Stimulated activated CD8-positive, alpha-beta memory T cell treated with anti-CD3 and anti-CD28 coated beads, Interleukin-2, amount 100 ng/mL, for 48 hours (primary cell): ENCODE measurements at regions not wholly inside any gene's neighbourhood (a gene's known extent, or its start where the extent isn't known, plus 50 kb on each side); places are given as distances from the start of the nearest gene placed in this dataset.
"Not testable (repeated sequence)": the region's sequence is repeated elsewhere in the genome, so short reads cannot be mapped to it uniquely, and the experiment has no call there.

Experiments used
- DNase-seq, 2 donors: peaks; one replicate each; pipeline ENCODE4 v3.0.0-alpha.2; 2020; ENCODE audit warnings: low read depth in 2 of 2

DNA sequence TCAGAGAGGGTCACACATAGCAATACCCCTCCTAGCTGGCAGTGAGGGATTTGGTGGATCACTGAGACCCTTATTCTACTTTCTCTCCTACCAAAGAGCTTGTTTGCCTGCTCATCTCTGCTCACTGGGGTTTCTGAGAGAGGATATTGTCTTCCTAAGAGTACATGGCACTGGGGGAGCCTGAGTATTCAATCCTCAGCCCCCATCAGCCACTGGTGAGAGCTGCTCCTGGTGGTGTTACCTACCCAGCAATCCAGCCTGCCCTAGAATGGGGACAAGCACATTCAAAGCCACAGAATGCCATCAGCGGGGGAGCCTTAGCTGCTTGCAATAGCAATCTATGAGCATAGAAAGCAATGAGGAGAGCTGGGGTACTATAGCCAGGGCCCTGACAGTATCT, 281.1 kb downstream of the WDR11 start:
- no peak for DNase-seq

DNA sequence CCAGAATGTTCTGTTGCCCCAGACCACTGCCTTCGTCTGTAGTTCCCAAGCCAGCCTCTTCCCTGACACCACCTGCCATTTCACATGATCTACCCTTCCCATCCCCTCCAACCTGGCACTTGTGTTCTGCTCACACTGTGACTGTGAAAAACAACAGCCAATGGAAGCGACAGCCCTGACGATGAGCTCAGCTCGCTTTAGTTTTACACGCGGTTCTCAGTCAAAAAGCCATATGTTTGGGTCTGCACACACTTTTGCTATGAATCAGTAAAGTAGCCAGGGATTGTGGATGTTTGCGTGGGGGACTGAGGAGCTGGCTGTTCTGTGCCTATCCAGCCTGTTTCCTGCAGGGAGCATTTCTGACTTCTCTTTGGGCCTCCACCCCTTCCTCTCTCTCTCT, 282.7 kb downstream of the WDR11 start:
- no peak for DNase-seq

DNA sequence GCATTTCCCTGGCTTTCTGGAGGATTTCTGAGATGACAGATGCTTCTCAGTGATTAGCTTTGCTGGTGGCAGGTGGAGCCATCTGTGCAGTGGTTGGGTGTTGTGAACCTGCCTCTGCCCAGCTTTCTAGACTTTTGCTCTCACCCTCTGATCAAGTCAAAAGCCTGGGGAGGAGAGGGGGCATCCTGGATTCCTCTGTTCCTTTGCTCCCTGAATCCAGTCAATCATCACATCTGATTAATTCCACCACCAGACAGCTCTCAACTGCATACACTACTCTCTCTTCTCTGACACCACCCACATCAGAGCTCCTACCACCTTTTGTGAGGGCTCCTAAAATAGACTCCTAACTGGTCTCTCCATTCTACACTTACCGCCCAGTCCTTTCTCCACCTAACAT, 283.5 kb downstream of the WDR11 start:
- DNase-seq, result no peak

DNA sequence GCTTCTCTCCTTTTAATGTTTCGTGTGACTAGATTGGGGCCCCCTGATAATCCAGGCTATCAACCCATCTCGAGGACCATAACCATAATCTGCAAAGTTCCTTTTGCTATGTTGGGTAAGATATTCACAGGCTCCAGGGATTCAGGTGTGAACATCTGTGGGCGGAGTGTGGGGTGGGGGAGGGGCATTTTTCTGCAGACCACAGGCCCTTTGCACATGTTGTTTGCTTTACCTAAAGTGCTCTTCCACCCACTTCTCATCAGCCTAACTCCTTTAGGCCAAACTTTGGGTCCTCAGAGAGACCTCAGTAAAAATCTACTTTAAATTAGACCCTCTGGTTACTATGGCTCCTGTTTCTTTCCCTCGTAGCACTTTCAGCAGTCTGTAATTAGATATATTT, 284.4 kb downstream of the WDR11 start:
- DNase-seq, result no peak

DNA sequence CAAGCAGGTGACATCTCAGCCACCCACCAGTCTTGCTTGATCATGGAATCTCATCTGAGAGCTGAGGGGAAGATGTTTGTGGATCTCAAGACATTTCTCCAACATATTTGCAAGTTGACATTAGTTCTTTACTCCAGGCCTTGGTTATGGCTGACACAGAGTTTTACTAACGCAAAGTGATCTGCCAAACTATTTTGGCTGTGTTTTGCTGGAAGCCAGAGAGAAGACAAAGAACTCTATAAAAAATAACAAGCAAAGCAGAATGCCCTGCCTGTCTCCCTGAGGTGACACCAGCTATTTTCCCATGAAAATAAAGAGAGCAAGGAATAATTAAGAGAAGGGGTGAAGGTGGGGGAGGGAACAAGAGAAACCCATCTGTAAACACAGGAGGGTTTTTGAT, 286.4 kb downstream of the WDR11 start:
- no peak for DNase-seq

DNA sequence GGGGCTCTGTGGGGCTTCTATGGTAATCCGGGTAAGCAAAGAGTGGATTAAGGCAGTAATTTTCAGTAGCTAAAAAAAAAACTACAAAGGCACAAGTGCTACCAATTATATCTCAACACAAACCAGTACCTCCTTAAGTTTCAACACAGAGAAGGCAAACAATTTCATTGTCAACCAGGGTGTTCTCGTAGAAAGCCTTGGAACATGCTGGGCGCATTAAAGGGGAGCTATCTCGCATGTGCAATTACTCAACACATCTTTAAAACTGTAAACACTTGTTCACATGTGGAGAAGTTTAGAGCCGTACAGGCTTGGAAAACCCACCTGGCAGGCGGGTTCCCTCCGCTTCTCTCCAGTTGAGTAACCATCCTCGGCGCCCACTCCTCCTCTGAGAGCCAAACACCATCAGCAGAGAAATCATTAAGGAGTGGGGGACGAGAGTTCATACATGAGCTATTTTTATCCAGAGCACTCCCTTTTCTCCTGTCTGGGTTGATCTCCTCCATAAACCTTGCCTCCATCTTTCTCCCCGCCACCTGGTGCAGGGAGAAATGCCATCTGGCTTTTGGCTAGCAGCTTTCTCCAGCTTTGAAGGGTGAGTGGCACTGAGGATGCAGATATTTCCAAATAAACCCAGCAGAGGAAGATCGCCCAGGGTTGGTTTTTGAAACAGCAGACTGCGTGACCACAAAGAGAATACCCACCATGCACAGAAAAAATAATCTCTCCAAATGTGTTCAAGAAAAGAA, 287.1 kb downstream of the WDR11 start:
- no peak for DNase-seq

DNA sequence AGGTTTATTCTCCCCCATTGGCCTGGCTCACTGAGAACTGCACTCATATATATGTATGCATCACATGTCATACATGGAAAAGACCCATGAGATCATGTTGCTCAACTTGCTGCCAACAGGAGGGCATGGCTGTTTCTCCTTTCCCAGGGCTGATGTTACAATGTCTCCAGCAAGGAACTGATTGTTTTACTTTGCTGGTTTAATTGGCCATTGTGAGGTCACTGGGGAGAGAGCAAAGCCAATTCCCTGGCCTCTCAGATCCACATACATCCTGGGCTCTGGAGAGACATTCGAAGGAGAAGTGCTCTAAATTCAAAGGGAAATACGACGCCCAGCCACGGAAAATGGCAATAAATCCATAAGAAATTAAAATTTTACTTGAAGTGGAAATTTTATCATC, 287.8 kb downstream of the WDR11 start:
- no peak for DNase-seq

DNA sequence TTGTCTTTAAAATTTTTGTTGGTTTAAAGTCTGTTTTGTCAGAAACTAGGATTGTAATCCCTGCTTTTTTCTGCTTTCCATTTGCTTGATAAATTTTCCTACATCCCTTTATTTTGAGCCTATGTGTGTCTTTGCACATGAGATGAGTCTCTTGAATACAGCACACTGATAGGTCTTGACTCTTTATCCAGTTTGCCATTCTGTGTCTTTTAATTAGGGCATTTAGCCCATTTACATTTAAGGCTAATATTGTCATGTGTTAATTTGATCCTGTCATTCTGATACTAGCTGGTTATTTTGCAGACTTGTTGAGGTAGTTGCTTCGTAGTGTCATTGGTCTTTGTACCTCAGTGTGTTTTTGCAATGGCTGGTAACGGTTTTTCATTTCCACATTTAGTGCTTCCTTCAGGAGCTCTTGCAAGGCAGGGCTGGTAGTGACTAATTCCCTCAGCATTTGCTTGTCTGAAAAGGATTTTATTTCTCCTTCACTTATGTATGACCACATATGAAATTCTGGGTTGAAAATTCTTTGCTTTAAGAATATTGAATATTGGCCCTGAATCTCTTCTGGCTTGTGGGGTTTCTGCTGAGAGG, 294.7 kb downstream of the WDR11 start:
- DNase-seq, result not testable (repeated sequence)

DNA sequence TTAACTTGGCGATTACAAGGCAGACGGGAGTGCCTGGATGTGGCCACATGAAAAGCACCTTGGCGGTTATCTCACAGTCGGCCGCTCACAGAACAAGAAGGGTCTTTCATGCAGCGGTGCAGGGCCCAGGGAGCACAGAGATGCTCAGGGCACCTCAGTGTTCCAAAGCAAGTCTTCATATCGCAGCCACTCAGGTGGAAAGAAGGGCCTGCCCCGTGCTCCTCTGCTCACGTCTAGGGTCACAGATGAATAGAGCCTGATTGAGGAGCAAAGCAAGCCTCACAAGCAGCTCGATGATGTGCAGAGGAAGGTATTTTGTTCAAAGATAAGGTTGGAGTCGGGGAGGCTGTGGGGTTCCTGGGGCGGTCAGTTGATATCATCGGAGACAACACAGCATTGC, 297.8 kb downstream of the WDR11 start:
- DNase-seq, result no peak

DNA sequence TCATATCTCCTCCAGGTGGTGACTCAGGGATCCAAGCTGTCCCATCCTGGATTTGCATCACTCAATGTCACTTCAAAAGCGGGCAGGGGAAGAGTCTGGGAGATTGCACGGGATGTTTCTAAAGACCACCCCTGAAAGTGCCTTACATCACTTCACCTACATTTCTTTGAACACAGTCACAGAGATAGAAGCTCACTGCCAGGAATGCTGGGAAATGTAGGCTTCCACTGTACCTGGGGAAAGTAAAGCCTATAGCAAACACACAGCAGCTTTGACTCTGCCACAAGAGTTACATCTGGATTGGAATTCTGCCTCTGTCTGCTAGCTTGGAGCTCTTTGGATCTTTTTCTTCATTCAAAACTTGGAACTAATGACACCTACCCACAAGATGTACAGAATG, 300.9 kb downstream of the WDR11 start:
- DNase-seq, result no peak

DNA sequence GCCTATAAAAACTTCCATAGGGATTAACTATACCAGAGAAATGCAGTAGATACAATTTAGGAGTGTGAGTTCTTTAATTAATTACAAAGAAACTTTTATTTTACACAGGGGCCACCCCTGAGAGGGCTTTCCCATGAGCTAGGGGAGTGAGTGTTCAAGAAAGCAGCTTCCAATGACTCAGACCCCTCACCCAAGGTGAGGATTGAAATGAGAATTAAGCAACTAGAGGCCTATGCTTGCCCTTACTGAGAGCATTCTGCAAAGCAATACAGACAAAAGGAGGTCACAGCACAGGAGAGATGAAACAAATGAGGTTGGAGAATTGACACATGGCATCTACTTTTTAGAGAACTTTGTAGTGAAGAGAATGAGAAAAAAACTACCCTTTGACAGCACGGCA, 301.8 kb downstream of the WDR11 start:
- no peak for DNase-seq

DNA sequence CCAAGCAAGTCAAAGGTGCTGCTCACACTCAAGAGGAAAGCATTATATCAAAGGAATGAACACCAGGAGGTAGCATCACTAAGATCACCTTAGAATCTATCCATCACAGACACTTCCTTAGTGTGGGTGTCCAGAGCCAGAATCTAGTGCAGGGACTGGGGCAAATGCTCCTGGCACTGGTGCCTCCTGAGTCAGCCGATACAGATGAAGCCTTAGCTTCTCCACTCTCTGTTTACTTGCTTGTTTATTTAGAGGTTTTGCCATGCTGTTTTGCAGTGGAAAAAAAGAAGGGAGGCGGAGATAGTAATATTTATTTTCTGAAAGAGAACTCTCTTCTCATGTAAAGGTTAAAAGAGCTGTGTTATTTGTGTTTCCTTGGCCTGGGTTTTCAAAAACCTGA, 303.1 kb downstream of the WDR11 start:
- no peak for DNase-seq

DNA sequence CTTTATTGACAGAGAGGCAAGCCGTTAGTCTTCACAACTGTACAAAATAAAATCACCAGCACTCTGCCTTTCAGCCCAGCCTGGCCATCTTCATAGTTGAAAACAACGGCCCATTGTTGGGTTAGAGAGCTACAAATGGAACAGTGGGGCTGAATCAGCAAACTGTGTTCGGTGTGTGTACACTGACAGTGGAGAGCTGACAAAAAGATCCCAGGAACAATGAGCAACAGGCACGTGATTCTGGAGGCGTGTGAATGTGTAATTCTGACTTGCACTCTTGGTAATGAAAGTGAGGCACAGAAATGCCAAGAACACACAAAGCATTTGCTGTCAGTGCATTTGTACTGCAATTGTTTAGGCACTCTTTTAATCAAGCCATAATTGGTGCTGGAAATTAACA, 303.7 kb downstream of the WDR11 start:
- no peak for DNase-seq

DNA sequence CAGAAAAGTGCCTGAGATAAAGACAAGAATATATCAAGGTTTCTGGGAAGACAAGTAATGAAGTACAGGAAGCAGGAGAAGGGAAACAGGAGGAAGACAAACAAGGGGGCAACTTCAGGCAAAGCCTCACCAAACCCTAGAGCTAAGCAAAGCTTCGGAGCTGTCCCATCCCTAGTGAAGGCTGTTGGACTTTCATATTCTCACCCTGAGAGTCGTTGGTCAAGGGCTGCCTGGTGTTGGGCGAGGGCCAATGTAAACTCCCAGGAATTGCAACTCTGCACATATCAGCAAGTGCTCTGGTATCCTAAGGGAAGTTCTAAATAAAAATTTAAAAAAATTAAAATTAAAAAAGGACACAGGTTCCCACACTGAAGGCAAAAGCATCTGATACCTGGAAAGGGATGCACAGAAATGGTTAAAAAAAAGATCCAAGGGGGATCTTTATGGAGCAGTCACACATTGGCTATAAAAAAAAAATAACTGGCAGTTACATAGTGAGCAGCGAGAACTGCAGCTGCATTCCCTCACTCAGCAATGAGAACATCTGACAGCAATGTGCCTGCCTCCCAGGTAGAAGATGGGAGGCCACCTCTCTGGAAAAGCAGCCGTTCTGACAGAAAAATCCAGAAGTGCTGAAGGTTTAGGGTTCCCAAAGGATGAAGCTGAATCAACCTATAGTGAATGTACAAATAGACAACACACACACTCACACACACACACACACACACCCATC, 304.7 kb downstream of the WDR11 start:
- no peak for DNase-seq

DNA sequence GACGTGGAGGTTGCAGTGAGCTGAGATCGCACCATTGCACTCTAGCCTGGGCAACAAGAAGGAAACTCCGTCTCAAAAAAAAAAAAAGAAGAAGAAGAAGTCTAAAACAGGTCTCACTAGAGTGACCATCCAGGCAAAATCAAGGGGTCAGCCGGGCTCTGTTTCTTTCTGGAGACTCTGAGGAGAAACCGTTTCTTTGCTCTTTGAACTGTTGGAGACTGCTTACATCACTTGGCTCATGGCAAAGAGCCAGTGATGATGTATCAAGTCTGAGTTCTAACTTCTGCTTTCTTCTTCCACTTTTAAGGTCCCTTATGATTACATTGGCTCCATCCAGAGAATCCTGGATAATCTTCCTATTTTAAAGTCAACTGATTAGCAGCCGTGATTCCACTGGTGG, 306.8 kb downstream of the WDR11 start:
- DNase-seq, result no peak

DNA sequence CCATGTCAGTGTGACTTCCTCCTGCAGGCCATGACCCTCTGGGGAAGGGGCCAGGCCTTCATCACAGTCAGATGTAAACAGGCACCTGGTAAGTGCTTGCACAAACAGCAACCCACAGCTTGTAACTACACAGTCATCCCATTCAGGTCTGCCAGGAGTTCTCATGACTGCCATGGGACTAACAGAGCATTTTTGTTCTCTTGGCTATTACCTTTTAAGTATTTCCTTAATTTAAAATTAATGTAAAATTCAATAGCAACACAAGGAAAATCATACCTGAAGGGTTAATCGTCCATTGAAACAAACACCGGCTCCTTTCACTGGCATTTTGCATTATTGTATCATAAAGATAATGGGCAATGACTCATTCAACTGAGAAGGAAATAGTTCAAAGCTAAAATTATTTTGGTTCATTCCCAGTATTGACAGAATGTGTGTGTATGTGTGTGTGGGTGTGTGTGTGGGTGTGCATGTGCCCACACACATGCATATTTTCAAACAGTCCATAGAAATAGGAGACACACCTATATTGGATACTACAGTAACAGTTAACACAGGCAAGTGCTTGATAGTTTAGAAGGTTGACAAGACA, 307.9 kb downstream of the WDR11 start:
- DNase-seq, result no peak

DNA sequence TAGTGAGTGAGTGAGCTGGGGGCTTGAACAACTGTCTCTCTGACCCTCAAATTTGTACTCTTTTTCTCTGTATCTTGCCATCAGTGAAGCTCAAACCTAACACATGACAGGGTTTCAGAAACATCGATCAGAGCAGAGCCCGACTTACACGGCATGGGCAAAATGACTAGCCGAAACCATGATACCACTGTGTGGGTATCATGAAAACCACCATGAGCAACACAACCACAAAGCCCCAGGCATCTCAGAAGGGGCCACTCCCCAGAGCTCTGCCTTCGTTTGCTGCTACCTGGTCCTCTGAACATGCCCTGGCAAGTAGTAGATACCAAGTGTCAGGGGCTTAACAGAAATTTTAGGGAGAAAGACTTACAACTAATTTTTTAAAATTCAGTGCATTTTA, 308.5 kb downstream of the WDR11 start:
- DNase-seq, result peak in 1 of 2 donors; percentile 4

DNA sequence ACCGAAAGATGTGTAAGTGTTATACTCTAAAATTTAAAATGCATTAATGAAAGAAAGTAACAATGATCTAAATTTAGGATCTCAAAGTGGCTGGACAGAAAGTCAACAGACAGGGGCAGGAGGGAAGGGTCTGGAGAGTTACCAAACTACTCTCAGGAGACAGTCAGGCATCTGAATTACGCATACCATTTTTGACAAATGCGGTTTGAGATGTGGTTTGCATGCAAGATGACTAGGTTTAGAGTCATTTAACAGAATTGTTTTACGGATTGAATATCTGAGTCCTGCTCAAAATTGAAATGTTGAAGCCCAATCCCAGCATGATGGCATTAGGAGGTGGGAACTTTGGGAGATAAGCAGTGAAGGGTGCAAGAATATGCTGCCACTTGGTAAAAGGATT, 314.1 kb downstream of the WDR11 start:
- no peak for DNase-seq

DNA sequence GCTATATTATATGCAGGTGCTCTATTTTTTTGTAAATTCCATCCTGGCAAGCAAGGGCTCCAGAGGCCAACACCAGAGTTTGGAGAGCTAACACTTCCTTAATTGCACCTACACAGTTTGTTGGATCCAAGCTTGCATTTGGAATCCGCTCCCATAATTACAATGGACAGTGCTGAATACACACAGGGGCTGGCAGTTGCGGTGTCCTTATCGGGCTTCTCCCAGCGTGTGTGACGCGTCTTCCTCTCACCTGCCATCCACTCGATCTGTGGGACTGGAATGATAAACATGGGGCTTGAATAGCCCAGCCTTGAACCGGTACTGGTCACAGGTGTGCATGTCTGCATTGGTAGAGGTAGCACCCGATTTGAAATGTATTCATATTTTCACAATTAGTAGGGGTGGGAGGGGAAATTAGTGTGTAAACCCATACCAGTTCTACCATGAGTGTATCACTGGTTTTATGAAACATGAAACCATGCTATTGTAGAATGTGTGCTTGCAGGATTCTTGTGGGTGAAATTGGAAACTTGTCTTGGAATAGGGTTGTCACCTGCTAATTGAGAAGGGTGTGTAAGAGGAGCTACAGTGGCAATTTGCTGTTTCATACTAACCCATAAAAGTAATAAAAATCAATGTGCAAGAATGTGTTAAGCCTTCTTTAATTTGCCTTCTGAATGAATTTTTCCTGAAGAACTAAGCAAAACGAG, 316.5 kb downstream of the WDR11 start:
- DNase-seq, result no peak

DNA sequence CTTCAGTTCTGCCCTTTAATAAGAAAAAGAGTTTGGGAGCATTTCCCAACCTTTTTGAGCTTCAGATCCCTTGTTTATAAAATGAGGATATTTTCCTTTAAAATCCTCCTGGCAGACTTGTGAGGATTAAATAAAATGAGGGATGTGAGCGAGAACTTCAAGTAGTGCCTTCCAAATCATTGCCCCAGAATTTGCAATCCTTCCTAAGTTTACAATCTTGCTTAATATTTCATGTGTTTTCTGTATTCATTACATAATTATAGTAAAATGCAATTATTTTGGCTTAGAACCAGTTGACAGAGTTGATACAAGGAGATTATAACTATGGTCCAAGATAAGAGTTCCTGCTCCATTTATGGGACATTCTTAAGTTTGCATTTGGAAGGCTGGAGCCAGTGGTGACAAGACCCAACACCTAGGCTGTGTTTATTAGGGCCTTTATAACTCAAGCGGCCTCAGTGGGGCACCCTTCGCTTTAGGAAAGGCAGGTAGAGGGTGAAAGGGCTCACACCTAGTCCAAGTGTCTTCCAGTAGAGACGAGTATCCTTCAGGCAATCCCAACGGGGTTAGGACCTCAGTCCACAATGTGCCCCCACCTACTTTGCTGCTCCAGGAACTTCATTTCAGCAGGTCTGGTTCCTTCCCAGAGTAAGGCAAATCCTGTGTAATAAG, 317.5 kb downstream of the WDR11 start:
- DNase-seq, result no peak

DNA sequence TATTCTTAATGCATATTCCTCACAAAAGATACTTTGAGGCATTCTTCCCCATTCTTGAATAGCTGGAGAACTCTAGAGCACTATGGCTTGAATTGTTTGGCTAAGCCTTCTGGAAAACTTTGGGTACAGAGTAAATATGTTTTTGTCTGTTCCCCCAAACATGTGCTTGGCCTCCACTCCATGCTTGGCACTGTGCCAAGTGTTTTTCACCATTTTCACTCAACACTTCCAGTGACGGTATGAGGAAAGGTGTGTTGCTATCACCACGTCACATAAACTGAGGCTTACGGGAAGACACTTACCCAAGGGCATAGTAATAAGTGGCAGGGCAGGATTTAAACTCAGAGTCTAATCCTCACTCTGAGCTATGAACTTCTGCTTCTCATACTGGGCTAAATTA, 318.2 kb downstream of the WDR11 start:
- DNase-seq, result no peak
